WI38 (cell line): ENCODE measurements at regions not wholly inside any gene's neighbourhood (a gene's known extent, or its start where the extent isn't known, plus 50 kb on each side); places are given as distances from the start of the nearest gene placed in this dataset.
A peak's percentile ranks its signal among the peaks of the same experiment; 100 is the strongest.

Experiments
- H3K4me3 ChIP-seq: 2 replicates; pipeline ENCODE4 v1.5.1; 2011; ENCODE audit warnings: low read depth, mild to moderate bottlenecking, control low read depth, low read length
- TF ChIP-seq, protein P1 (sequence below): IDR thresholded peaks from 2 replicates; pipeline ENCODE4 v1.5.1; 2012; ENCODE audit warnings: low read depth, mild to moderate bottlenecking, control low read depth, low read length

- H3K4me3 ChIP-seq = peak overlapping the region; percentile 1
- TF ChIP-seq, protein P1, sequence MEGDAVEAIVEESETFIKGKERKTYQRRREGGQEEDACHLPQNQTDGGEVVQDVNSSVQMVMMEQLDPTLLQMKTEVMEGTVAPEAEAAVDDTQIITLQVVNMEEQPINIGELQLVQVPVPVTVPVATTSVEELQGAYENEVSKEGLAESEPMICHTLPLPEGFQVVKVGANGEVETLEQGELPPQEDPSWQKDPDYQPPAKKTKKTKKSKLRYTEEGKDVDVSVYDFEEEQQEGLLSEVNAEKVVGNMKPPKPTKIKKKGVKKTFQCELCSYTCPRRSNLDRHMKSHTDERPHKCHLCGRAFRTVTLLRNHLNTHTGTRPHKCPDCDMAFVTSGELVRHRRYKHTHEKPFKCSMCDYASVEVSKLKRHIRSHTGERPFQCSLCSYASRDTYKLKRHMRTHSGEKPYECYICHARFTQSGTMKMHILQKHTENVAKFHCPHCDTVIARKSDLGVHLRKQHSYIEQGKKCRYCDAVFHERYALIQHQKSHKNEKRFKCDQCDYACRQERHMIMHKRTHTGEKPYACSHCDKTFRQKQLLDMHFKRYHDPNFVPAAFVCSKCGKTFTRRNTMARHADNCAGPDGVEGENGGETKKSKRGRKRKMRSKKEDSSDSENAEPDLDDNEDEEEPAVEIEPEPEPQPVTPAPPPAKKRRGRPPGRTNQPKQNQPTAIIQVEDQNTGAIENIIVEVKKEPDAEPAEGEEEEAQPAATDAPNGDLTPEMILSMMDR = no peak
Observed at GRCh38 chr1:67618285-67619018, 66.5 kb upstream of the GADD45A start.

- TF ChIP-seq, protein P1 = no peak
- H3K4me3 ChIP-seq = peak overlapping the region; percentile 1; the same call in 1 of the 2 replicates
Observed at GRCh38 chr1:67619080-67619479, 65.9 kb upstream of the GADD45A start.

DNA sequence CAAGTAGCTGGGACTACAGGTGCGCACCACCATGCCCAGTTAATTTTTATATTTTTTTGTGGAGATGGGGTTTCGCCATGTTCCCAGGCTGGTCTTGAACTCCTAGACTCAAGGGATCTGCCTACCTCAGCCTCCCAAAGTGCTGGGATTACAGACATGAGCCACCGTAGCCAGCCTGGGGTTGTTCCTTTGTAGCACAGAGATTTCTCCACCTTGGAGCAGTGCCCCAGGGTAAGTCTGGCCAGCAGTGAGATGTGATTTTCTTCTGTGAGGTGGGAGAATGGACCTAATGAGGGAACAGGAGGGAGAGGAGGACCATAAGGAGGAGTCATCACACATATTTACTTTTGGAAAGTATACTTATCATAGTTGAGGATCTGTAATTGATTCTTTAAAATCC lies 61.1 kb upstream of the GADD45A start:
- no peak overlapping the region for H3K4me3 ChIP-seq
- TF ChIP-seq, protein P1 = no peak

GRCh38 chr1:67624680-67625079 lies 60.3 kb upstream of the GADD45A start:
- H3K4me3 ChIP-seq = no peak overlapping the region

GRCh38 chr1:67626090-67626860 lies 58.7 kb upstream of the GADD45A start:
- no peak overlapping the region for H3K4me3 ChIP-seq
- TF ChIP-seq, protein P1 = no peak

More at GRCh38 chr1:67624680-67625079, 60.3 kb upstream of the GADD45A start:
- TF ChIP-seq, protein P1 = no peak

DNA sequence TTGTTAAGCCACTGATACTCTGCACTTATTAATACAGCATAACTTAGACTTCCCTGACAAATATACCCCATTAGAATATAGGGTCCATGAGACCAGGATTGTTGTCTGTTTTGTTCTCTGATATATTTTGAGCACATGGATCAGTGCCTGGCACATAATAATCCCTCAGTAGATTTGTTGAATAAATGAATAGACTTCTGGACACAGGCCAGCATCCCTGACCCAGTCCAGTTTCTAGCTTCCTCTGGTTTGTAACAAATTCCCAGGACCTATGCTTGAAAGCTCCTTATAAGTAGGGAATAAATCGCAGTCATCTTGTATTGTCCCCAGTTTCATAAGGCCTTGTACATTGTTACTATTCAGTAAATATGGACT lies 58.2 kb upstream of the GADD45A start:
- TF ChIP-seq, protein P1 = no peak
- no peak overlapping the region for H3K4me3 ChIP-seq

DNA sequence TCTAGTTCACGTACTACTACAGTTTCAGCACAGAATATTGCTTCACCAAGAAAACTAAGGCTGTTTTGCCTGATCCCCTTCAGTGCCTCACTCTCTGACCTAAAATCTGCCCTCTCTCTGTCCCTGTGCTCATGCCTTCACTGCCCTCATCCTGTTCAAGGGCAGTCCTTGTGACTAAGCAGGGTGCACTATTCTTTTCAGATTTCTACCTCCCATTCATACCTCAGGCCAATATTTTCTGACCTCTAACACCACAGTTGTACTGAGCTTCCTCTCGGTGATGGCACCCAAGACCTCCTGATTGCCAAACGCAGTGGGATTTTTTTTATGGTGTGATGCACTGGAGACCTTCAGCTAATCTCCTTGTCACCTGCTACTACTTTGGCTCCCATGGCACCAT lies 57.7 kb upstream of the GADD45A start:
- TF ChIP-seq, protein P1 = no peak
- H3K4me3 ChIP-seq = no peak overlapping the region
